Activated CD4-positive, alpha-beta T cell treated with anti-CD3 and anti-CD28 coated beads, Interleukin-2, Interleukin-4, amounts not matched to agents 100 ng/mL and 50 ng/mL, durations not matched to agents 16 hours and 8 hours (primary cell): ENCODE measurements at regions not wholly inside any gene's neighbourhood (a gene's known extent, or its start where the extent isn't known, plus 50 kb on each side); places are given as distances from the start of the nearest gene placed in this dataset.
"Not testable (repeated sequence)": the region's sequence is repeated elsewhere in the genome, so short reads cannot be mapped to it uniquely, and the experiment has no call there.

Source experiments
- DNase-seq: peaks from one replicate; pipeline ENCODE4 v3.0.0-alpha.2; 2020; ENCODE audit warnings: low spot score

GRCh38 chr10:7108141-7108540, 302.7 kb downstream of the SFMBT2 start:
- no peak for DNase-seq

GRCh38 chr10:7107285-7107684, 303.5 kb downstream of the SFMBT2 start:
- no peak for DNase-seq

- not testable (repeated sequence) for DNase-seq
These were observed 306.5 kb downstream of the SFMBT2 start for GRCh38 chr10:7104379-7104778.

GRCh38 chr10:7102557-7103349, 308.1 kb downstream of the SFMBT2 start:
- DNase-seq = no peak

GRCh38 chr10:7102084-7102483, 308.8 kb downstream of the SFMBT2 start:
- DNase-seq = no peak

- DNase-seq = no peak
These were observed 309.4 kb downstream of the SFMBT2 start for GRCh38 chr10:7101451-7101850.

GRCh38 chr10:7100032-7100702, 310.7 kb downstream of the SFMBT2 start:
- no peak for DNase-seq

- no peak for DNase-seq
These were observed 312.6 kb downstream of the SFMBT2 start for GRCh38 chr10:7098160-7098762.

- DNase-seq = no peak
These were observed 316.1 kb downstream of the SFMBT2 start for GRCh38 chr10:7094781-7095180.

- DNase-seq = no peak
These were observed 317.5 kb downstream of the SFMBT2 start for GRCh38 chr10:7093368-7093767.

GRCh38 chr10:7092603-7093002, 318.2 kb downstream of the SFMBT2 start:
- no peak for DNase-seq

- no peak for DNase-seq
These were observed 320.3 kb downstream of the SFMBT2 start for GRCh38 chr10:7090529-7090928.

GRCh38 chr10:7085913-7086589, 324.8 kb downstream of the SFMBT2 start:
- no peak for DNase-seq

- DNase-seq = no peak
These were observed 325.5 kb downstream of the SFMBT2 start for GRCh38 chr10:7085147-7085912.

GRCh38 chr10:7084280-7085005, 326.4 kb downstream of the SFMBT2 start:
- no peak for DNase-seq

GRCh38 chr10:7082967-7083366, 327.9 kb downstream of the SFMBT2 start:
- no peak for DNase-seq

GRCh38 chr10:7077880-7078279, 333.0 kb downstream of the SFMBT2 start:
- no peak for DNase-seq

- no peak for DNase-seq
These were observed 335.0 kb downstream of the SFMBT2 start for GRCh38 chr10:7075851-7076250.

GRCh38 chr10:7075110-7075509, 335.7 kb downstream of the SFMBT2 start:
- no peak for DNase-seq

- no peak for DNase-seq
These were observed 339.4 kb downstream of the SFMBT2 start for GRCh38 chr10:7071421-7071820.

- DNase-seq = no peak
These were observed 339.9 kb downstream of the SFMBT2 start for GRCh38 chr10:7070950-7071349.
